GM19467 (cell line): ENCODE measurements at regions not wholly inside any gene's neighbourhood (a gene's known extent, or its start where the extent isn't known, plus 50 kb on each side); places are given as distances from the start of the nearest gene placed in this dataset.
"Not testable (repeated sequence)": the region's sequence is repeated elsewhere in the genome, so short reads cannot be mapped to it uniquely, and the experiment has no call there.

Experiments used
- ATAC-seq: cut with Tn5 transposase; IDR thresholded peaks from one replicate; pipeline ENCODE4 v1.9.1; 2021; ENCODE audit warnings: mild to moderate bottlenecking, moderate library complexity; ENCODE audit not compliant: unreplicated experiment

DNA sequence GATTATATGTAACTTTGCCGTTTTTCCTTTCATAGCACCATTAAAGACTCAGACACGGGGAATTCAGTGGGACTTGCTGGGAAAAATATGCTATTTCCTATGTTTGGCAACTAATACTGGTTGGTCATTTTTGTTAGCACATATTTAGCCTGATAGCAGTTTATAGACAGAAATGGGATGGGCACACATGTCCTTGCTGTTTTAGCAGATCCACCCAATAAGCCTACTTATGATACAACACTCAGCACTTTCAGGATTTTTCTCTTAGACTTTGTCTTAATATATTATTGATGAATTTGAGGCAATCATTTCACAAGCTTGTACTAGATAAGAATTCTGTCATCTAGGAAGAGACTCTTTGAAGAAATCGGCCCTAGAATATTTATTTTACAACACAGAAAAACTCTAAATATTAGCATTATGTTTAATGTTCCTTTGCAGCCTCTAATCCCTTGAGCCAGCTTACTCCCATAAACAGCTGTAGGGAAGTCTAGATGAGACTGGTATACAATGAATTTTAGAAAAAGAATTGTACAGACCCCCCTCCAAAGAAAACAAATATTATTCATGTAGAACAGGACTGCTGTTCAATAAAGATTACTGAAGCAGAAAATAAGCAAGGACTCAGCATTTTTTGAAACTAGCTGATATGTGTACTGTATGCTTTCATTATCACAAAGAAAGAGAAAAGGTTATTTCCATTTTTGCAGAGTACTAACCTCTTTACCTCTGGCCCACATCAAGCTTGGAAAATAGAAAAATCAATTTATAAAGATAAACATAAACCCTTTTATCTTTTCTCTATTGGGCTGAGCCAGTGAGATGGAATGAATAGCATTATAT is 656.8 kb upstream of the SGO1 start:
- ATAC-seq, result no peak

DNA sequence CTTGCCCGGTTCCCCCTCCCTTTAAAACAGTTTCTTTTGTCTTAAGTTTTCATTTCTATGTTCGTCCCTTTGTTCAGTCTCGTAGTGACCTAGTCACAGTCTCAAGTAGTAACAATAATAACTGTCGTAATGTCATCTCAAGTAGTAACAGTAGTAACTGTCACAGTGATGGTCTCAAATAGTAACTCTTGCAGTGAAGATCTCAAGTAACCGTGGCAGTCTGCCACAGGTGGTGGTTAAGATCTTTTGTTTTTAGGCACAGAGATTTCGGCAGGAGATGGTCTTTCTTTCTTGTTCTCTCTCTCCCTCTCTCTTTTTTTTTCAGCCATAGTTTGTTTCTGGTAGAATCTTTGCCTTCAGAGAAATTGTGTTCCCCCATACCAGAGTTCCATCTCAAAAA is 656.0 kb upstream of the SGO1 start:
- ATAC-seq, result no peak

DNA sequence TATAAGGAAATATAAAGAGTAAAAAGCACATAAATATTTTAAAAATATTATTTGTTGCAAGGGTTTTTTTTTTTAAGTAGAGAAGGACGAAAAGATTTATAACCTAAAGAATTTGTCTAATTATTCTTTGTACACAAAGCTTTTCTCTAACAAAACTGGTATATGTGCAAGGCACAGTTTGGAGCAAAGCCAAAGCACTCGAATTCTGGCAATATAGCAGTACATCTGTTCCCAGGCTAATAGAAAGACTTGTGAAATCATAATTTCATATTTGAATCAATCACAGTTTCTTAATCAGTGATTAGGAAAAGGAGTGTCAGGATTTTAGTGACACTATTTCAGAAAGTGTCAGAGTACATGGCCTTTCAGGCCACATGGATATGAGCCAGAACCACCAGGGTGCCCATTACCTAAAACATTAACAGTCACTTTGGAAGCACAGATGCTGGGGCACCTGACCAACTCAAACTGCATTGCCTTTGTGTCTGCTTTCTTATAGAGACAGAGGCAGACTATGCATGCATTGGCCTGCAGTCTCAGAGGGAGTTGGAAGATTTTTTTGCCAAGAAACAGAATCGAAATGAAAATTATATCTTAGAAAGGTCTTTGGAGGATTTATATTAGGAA is 651.8 kb upstream of the SGO1 start:
- ATAC-seq, result no peak

DNA sequence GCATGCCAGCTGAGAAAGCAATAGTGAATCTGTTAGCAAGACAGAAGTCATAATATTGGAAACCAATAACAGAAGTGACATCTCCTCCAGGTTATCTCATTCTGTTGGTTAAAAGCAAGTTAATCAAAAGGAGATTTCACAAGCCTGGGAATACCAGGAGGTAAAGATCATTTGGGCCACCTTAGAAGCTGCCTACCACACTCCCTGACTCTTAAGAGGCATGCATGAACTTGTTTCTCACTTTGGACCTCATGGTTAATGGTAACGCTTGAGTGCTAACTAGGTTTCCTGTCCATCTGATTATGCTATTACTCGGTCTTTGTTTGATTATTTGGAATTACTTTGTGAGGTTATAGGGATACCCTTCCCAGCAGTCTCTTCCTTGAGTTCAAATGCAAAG is 650.8 kb upstream of the SGO1 start:
- ATAC-seq, result no peak

DNA sequence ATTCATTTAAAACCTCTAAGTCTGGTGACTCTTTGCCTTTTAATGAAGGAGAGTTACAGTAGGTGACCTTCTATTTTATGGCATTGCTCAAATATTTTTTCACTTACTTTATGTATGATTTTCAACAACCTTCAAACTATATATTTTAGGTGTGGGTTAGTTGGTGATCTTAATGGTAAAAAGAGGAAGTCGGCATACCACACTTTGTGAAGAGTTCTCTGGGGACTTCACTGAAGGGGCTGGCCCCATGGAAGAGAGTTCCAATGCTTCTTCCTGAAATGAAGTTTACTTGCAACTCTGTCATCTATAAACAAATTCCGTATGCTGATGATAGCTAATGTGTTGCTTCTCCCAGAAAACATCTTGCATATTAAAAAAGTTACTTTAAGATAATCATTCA is 647.0 kb upstream of the SGO1 start:
- no peak for ATAC-seq

DNA sequence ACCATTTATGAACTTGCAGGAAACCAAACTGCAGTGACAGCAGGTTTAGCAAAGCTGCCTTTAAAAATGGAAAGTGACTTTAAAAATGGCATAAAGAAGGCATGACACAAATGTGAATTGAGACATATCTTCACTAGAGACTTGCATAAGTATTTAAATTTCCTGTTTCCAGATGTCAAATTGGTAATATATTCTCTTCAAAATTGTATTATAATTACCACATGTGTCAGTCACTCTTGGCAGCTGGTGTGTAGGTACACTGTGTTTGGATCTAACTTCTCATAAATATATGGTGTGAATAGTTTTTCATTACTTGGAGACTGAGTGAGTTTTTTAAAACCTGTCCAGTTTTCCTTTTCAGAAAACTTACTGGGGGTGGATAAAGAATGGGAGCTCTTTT is 636.2 kb upstream of the SGO1 start:
- no peak for ATAC-seq

DNA sequence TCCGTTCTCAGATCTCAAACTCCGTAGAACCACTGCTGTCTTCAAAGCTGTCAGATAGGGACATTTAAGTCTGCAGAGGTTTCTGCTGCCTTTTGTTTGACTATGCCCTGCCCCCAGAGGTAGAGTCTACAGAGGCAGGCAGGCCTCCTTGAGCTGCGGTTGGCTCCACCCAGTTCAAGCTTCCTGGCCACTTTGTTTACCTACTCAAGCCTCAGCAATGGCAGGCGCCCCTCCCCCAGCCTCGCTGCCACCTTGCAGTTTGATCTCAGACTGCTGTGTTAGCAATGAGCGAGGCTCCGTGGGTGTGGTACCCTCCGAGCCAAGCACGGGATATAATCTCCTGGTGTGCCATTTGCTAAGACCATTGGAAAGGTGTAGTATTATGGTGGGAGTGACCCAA is 634.9 kb upstream of the SGO1 start:
- ATAC-seq, result not testable (repeated sequence)

DNA sequence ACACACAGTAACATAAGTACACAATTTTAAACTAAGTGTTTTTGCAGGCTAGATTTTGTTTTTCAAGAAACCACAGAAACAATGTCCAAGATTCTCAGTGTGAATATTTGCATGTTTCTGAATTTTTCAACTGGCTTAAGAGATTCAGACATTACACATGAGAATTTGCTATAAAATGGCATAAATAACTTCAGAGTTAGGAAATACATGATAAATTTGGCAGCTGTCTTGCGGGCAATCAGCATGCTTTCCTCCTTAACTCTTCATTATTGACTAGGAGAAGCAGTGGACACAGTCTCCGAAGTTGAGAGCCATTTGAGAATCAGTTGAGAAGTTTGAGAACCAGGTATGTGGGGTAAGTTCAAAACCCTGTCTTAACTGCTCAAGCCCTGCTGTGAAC is 625.6 kb upstream of the SGO1 start:
- ATAC-seq, result no peak

DNA sequence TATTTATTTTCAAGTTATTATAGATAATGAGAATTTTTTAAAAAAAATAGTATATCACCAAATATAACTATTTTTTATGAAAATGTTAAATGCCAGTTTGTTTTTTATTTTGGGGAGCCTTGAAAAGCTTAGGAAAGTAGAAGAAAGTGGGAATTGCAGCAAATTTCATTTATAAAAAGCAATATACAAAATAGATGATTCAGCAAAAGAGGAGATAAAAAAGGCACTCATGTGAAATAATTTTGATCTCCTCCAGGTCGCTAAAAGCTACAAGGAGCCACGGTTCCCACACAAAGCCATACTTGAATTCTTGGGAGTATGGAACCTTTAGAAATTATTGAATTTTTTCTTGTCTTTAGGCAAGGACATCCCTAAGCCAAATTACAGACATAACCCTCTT is 625.0 kb upstream of the SGO1 start:
- no peak for ATAC-seq

DNA sequence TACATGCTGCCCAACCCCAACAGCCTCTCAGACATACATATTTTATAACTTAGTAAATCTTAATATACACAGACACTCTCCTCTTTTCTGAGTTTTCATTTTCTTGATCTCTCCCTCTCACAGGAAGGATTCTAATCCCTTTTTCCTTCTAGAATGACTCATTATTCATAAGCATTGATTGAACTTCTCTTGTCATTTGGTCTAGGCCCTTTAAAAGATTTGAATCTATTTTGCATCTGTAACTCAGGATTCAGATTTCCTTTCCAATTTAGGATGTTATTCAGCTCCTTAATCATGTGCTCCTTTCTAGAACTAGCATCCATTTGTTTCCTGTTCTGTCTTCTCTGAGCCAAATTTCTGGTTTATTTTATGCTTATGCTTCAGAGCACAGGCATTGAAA is 624.5 kb upstream of the SGO1 start:
- ATAC-seq, result no peak

DNA sequence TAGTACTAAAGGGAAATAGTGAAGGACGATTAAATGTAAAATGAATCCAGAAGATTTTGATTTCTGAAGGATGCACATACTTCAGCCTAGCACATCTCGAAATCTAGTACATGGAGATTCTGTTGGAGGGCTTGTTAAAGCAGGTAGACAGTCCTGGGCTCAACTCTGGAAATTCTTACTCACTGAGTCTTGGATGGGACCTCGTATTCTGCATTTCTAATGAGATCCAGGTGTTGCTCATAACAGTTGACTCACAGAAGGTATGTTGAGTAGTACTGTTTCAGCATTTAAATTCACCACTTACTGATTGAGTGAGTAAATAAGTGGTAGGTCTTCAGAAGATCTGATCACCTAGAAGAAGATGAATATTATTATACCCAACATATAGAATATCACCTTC is 623.4 kb upstream of the SGO1 start:
- ATAC-seq, result no peak

DNA sequence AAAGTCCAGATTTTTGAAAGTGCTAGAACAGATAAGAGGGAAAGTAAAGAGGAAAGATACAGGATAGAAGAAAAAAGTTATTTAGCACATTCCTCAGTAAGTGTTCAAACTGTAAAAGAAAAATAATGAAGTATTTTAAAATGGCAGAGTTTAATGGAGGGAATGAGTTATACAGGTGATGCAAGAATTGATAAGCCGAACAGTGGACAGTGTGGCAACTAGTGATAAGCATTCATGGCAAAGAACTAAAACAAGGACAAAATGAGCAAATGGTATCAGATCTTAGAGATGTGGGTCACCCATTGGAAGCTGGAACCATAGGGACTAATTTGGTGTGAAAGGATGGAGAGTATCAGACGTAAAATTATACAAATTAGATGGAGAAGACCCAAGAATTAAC is 622.9 kb upstream of the SGO1 start:
- ATAC-seq, result no peak

DNA sequence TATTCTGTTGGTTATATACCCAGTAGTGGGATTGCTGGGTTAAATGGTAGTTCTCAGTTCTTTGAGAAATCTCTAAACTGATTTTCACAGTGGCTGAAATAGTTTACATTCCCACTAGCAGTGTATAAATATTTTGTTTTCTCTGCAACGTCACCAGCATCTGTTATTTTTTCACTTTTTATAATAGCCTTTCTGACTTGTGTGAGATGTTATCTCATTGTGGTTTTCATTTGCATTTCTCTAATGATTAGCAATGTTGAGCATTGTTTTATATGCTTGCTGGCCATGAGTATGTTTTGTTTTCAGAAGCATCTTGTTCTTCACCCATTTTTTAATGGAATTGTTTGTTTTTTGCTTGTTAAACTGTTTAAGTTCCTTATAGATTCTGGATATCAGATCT is 612.7 kb upstream of the SGO1 start:
- no peak for ATAC-seq

DNA sequence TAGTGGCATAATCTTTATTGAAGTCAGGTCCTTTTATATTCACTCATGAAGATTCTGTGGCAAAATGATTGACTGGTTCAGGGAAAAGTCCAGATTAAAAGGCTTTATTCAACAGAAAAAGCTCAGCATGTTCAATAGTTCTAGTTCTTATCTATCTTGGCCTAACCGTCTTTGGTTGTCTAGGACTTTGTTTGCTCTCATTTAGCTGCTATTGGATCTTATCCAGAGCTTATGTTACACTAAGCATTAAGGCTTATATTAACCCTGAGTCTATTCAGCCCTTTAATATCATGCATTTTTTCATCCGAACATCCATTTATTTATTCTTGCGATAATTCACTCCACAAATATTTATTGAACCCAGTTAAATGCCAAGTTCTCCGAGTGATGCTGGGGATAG is 601.0 kb upstream of the SGO1 start:
- no peak for ATAC-seq

DNA sequence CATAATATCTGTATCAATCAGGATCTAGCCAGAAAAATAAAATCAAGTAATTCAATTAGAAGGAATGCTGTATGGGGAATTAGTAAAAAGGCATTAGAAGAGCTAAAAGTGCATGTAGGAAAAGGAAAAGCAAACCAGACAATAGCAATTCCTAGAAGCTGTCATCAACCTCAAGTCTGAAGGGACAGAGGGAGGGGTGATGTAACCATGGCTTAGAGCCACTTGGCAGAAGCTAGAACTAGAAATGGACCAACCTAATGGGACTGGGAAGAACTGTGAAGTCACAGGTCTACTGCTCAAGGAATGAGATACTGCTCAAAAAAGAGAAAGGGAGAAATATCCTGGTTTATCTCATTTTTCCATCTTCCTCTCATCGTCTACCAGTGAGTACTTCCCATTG is 590.7 kb upstream of the SGO1 start:
- no peak for ATAC-seq

DNA sequence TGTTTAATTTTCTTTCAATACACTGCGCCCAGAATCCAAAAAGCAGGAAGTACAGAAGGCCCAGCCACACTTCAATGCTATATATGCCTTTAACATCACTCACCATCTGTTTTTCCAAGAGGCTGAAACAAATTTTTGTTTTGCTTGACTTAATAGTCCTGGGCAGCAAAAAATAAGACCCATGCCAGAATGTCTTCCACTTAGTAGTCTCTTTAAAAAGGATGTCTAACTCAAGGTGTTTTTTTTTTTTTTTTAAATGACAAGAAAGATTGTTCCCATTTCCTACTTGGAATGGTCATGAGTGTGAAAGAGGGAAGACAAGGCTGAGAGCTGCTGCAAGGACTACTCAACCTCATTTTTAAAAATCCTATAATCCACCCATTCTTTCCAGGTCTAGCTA is 590.3 kb upstream of the SGO1 start:
- ATAC-seq, result no peak

DNA sequence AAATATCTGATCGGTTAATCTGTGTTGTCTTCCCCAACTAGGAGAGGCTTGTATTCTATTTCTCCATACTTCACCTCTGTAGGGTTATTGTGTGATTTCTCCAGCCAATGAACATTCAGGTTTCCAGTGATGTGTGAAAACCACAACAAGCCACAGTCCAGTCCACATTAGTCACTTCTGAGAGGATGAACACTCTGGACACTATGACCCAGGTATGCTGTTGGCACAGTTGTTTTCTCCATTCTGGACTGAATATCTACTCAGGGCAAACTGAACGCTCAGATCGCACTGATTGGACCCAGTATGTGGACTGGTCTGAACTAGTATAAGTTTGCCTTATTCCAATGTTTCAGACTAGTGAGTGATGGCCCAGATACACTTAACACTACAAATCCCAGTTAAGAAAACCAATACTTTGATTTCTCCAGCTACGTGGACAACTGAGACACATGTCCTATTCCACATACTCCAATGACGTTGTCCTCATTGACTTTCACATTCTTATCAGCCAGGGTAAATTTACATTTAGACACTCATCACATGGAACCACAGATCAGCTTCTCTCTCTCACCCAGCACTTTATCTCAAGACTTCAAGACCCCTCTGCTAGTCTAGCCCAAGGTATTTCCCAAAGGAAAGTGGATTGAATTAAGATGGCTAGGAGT is 587.4 kb upstream of the SGO1 start:
- ATAC-seq, result no peak

DNA sequence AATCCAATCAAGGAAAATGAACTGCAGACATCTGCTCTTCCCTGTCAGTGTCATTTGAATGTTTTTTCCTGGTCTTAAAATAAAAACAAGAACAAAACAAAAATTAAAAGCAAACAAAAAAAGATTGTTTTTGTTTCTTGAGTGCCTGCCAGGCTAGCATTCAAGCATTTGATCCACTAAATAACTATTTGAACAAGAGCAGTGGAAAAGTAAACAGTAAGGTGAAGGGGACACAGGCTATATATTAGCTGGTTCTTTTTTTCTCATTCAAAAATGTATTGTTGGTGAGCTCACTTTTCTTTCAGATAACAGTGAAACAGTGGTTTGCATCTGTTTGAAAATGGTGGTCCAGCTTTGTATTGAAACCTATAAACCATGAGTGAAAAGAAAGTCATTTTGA is 586.9 kb upstream of the SGO1 start:
- no peak for ATAC-seq

DNA sequence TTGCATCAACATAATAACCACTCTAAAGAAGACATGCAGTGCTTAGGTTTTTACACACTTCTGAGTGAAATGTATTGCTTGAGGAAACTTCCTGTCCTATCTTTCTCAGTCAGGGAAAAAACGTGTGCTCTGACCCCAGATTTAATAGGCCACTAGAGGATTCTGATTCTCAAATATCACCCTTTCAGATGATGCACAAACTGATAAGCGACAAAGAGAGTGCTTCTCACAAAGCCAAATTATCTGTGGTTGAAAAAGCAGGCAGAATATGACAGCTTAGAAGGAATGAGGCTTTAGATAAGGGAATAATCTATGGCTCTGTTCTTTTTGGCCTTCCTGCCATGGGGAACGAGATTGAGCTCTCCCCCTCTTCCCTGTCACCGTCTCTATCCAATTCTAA is 583.4 kb upstream of the SGO1 start:
- ATAC-seq, result no peak

DNA sequence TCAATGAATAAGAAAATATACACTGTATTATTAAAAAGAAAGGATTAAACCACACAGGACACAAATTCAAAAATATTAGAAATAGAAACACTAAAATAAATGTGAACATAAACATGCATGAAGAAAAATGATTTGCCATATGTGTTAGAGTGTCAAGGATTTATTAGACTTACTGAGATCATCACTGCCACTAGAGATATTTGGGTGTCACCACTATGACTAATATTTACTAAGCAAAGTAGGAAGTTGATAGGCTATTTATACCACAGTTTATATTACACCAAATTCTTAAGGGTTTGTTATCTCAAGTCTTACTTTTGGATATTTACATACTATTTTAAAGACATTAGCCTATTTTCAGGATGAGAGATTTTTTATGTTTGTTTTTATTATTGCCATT is 575.0 kb upstream of the SGO1 start:
- ATAC-seq, result no peak

DNA sequence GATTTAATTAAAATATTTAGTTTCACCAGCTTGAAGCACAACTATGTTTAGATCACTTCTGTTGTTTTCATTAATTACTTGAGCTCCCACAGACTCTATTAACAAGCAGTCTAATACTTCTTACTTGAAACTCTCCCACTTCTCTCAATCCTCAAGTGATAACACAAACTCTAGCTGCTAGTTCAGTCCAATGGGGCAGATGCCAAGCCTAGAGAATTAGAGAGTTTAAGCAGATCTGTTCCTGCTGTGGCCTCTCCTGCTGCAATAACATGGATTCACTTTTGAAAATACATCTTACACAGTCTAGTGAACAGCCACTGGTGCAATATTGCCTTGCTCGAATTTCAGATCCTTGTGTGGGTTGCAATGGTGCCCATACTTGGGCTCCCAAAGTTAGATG is 566.4 kb upstream of the SGO1 start:
- ATAC-seq, result no peak

DNA sequence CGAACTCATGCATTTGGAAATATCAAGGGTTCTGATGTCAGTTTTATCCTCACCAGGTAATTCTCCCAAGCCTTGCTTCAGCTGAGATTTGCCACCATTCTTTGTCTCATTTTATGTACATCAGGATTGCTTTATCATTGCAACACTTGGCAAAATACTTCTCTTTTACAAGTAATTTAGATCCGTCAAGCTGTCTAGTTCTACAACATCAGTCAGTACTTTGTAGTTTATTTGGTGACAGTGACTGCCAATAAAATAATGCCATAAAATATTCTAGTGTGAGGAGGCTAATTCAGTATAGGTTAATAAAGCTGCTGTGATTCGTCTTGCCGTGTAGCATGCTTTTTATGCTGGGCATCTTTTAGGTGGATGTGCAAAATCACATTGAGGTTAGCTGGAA is 565.3 kb upstream of the SGO1 start:
- ATAC-seq, result no peak
